Stimulated activated CD8-positive, alpha-beta memory T cell treated with anti-CD3 and anti-CD28 coated beads, Interleukin-2, amount 100 ng/mL, for 1 hour (primary cell): ENCODE measurements at regions not wholly inside any gene's neighbourhood (a gene's known extent, or its start where the extent isn't known, plus 50 kb on each side); places are given as distances from the start of the nearest gene placed in this dataset.
"Not testable (repeated sequence)": the region's sequence is repeated elsewhere in the genome, so short reads cannot be mapped to it uniquely, and the experiment has no call there.

Experiments
- DNase-seq, 2 donors: peaks; one replicate each; pipeline ENCODE4 v3.0.0-alpha.2; 2020; ENCODE audit warnings: low read depth in 2 of 2

DNA sequence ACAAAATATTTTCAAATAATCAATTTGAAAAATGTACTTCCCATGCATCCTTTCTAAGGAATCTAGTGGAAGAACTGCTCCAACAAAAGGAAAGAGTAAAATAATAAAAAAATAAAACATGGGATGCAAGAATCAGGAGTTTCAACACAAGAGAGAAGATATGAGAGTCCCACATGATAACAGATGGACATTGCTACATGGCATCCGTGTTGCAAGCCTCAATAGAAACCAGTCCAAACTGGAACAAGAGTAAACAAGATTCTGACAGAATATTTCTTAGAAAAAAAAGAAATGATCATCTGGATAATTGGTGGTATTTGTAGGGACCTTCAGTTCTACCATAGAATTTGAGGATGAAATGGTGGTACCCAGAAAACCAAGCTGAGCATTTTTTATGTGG, 186.8 kb downstream of the FRK start:
- DNase-seq: no peak

GRCh38 chr6:115870464-115870863, 190.2 kb downstream of the FRK start:
- no peak for DNase-seq

DNA sequence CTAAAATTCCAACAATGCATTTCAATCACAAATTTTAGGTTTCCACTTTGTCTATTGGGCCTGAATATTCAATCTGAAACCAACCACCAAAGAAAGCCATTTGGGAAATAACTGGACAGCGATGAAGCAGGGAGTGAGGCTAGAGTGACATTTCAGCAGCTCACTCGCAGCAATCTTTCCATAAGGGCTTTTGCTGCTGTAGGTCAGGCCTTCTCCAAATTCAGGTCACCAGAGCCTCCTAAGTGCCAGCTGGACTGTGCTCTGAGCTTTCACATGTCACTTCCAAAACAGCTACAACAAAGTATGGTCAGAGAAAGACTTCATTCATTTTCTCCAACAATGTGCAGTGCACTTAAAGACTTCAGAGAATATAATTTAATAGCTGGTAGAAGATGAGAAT, 194.8 kb downstream of the FRK start:
- no peak for DNase-seq

DNA sequence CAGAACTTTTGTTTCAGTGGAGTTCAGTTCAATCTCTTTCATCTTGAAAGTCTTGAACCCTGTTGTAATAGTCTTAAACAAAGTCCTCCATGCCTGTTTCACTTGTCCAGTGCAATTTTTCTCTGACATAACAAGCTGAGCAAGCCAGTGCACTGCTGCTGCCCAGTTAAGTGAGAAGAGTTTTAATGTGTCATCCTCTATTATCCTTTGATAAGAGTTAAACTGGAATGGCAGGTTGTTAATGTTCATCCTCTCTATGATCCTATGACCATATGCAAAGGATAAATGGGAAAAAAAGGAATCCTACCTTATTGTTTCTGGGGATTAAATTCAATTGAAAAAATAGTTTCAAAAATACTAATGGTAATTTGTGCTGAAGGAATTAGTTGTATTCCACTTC, 197.5 kb downstream of the FRK start:
- DNase-seq: no peak

DNA sequence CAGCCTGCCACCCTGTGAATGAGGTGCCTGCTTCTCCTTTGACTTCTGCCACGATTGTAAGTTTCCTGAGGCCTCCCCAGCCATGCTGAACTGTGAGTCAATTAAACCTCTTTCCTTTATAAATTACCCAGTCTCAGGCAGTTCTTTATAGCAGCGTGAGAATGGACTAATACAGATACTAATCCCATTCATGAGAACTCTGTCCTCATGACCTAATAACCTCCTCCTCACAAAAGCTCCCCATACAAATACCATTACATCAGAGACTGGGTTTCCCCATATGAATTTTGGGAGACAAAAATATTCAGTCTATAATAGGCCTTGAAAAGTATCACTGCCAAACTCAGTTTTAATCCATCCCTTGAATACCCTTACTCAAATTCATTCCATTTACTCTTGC, 199.0 kb downstream of the FRK start:
- not testable (repeated sequence) for DNase-seq

DNA sequence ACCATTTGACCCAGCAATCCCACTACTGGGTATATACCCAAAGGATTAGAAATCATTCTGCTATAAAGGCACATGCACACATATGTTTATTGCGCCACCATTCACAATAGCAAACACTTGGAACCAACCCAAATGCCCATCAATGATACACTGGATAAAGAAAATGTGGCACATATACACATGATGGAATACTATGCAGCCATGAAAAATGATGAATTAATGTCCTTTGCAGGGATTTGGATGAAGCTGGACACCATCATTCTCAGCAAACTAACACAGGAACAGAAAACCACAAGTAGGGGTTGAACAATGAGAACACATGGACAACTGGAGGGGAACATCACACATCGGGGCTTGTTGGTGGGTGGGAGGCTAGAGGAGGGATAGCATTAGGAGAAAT, 201.1 kb downstream of the FRK start:
- DNase-seq: not testable (repeated sequence)

GRCh38 chr6:115854866-115855665, 205.6 kb downstream of the FRK start:
- DNase-seq: no peak

- no peak for DNase-seq
These were observed 213.0 kb downstream of the FRK start for GRCh38 chr6:115847671-115848070.

DNA sequence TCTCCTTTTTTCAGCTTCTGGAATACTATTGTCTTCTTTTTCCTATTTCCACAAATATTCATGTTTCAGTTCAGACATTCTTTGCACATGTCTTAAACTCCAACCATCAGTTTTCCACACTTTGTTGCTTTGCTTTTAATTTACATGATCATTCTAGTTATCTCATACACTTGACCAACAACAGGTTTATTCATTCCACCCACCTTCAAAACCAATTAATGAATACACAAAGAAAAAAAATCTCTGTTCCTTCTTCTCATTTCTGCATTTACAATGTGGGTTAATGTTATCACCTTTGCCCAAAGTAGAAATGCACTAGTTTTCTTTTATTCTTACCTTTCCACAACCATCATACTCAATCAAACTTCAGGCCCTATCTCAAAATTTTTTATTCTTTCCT, 216.7 kb downstream of the FRK start:
- DNase-seq: no peak

GRCh38 chr6:115842338-115842737, 218.4 kb downstream of the FRK start:
- DNase-seq: no peak

DNA sequence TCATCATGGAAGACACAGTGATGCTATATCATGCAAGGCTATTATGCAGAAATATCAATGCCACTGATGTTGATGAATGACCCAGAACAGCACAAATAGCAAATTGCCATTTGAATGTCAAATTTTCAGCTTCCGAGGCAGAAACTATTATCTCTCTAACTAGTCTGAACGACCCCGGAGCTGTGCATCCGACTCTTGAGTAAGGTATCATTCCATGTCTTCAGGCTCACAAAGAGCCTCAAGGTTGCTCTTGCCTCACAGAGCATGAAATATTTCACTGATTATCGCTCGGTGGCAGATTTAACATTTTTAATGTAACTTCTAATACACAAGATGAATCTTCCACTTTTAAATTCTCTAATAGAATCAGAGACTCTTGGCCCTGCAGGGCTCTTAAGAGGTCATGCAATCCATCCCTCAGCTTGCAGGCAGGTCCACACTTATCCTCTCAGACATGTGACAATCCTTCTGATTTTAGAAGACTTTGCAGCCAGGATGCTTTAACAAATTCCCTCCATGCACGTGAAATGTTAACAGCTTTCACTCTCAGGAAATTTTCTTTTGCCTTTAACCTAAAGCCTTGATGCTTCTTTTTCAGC, 221.0 kb downstream of the FRK start:
- no peak for DNase-seq

GRCh38 chr6:115838763-115839401, 221.8 kb downstream of the FRK start:
- no peak for DNase-seq

DNA sequence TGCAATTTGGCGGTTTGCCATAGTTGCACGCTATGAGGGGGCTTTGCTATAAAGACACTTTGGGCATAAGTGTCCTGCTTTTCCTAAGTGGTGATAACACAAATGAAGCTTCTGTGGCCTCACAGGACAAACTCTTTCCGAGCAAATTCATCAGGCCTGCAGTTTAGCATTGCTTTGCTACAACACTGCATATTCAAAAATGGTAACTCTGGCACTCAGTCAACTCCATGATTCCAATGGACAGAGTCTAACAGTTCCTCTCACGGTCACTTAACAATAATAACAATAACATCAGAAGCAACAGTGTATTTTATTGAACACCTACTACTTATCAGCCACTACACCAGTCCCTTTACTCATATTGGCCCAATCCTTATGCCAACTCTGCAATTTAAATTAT, 222.5 kb downstream of the FRK start:
- DNase-seq: no peak

GRCh38 chr6:115836374-115836773, 224.3 kb downstream of the FRK start:
- not testable (repeated sequence) for DNase-seq

DNA sequence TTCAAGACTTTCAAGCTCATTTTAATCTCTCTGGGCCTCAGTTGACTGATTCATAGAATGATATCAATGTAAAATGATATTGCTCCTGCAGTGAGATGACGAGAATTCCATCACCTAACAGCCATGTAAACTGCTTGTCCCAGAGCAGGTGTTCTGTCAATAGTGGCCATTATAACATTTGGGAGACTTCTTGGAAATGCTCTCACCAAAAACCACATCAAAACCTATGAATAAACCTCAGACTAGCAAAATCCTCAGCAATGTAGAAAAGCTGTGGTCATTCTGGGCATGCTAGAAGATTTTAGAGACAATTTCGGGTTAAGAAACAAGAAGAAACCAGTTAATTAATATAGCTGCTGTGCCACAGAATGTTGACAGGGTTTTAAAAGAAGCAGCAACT, 225.4 kb downstream of the FRK start:
- DNase-seq: no peak

DNA sequence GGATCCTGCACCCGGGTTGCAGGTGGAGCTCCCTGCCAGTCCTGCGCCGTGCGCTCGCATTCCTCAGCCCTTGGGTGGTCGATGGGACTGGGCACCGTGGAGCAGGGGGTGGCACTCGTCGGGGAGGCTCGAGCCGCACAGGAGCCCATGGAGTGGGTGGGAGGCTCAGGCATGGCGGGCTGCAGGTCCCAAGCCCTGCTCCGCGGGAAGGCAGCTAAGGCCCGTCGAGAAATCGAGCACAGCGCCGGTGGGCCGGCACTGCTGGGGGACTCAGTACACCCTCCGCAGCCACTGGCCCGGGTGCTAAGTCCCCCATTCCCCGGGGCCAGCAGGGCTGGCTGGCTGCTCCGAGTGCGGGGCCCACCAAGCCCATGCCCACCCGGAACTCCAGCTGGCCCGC, 226.1 kb downstream of the FRK start:
- not testable (repeated sequence) for DNase-seq

DNA sequence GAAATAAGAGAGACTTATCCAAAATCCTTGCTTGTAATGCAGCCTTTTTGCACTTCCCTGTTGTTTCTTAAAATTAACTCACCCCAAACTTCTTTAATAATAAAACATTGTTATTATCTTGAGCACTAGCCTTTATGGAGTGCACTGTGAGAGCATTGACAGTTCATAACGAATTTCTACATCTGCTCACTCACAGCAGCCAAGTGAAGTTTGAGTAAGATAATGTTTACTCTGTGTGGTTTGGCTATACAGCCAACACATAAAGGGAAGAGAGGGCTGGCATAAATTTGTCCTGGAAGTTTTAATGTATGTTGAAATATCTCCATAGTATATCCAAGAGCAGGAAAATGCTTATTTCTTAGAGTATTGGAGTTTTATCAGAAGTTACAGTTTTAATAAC, 227.9 kb downstream of the FRK start:
- no peak for DNase-seq

DNA sequence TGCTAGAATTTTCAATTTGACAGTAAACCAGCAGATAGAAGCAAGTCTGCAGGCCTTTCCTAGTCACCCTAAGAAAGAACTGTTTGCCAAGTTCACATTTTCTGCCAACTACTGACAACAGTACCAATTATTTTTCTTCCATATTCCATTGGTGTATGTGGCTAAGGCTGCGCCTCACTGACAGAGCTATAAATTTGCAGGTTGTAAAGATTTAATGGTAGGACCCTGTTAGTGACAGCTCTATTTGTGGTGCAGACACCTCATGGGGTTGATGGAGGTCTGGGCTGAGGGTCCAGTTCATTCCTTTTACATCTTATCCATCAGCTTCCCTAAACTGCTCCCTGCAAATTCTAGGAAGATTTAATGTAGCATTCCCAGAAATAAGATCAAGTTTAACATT, 228.5 kb downstream of the FRK start:
- no peak for DNase-seq

DNA sequence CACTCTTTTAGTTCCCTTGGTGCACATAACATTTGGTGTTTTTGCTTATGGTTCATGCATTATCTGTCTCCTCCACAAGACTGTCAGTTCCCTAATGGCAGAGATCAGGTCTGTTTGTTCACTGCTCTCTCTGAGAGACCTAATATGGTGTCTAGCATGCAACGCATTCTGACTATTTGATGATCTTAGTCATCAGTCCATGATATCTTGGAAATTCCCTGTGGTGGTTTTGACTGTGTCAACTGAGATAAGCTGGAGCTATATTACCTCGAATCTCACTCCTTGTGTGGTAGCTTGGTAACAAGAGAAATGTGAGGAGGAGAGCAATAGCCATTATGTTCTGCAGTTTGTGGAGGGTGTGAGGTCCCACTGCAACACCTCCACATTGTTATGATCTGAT, 229.8 kb downstream of the FRK start:
- DNase-seq: no peak

GRCh38 chr6:115821798-115822197, 238.9 kb downstream of the FRK start:
- no peak for DNase-seq

GRCh38 chr6:115819506-115819905, 241.2 kb downstream of the FRK start:
- DNase-seq: no peak

DNA sequence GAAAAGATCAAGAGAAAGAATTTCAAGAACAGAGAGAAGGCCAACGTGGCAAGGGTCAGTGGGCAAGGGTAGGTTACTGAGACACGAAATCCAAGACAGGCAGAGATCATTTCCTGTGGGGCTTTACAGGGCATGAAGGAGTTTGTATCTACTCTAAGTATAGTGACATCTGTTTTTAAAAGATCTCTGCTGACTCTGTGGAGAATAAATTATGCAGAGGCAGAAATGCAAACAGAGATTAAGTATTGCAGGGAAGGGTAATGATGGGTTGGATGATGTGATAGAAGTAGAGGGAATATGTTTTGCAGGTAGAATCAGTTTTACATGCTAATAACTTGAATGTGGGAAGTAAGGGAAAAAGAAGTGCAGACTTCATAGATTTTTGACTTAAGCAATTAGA, 243.5 kb downstream of the FRK start:
- no peak for DNase-seq

DNA sequence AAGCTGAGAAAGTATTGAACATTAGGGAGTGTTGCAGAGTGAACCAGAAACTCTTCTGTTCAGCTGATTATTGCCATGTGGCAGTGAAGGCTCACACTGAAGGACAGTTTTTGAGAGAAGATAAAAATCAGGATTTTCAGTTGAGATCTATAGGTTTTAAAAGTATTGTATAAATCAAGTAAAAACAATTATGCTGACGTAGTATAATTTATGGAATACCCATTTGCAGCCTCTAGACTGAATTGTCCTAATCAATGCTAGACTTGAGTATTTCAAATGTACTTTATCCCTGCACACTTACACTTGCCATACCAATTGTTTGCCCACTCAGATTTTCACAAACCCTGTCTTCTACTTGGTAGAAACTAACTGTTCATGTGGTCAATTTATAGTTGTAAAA, 245.8 kb downstream of the FRK start:
- DNase-seq: no peak
